AG09309 (cell line): ENCODE measurements at regions not wholly inside any gene's neighbourhood (a gene's known extent, or its start where the extent isn't known, plus 50 kb on each side); places are given as distances from the start of the nearest gene placed in this dataset.

Experiments
- DNase-seq: peaks from one replicate; pipeline ENCODE4 v3.0.0-alpha.2; 2010; ENCODE audit warnings: low read depth
- H3K4me3 ChIP-seq: 2 replicates; pipeline ENCODE4 v1.5.1; 2011; ENCODE audit warnings: mild to moderate bottlenecking, low read depth, low read length, moderate library complexity; ENCODE audit not compliant: control insufficient read depth
- CTCF ChIP-seq: IDR thresholded peaks from 2 replicates; pipeline ENCODE4 v1.5.1; 2011; ENCODE audit warnings: mild to moderate bottlenecking, low read depth, low read length, inconsistent platforms; ENCODE audit not compliant: insufficient read depth, control insufficient read depth; ENCODE audit errors: missing control alignments

GRCh38 chr9:110048976-110049698 lies 158.8 kb downstream of the C9orf152 start:
- DNase-seq: no peak
- H3K4me3 ChIP-seq: peak overlapping the region; percentile 100
- TF ChIP-seq CTCF: no peak

- no peak for TF ChIP-seq CTCF
- no peak for DNase-seq
- H3K4me3 ChIP-seq: peak overlapping the region; percentile 100
Measured at GRCh38 chr9:110049699-110050450, 158.1 kb downstream of the C9orf152 start.

GRCh38 chr9:110050925-110051355 lies 157.0 kb downstream of the C9orf152 start:
- DNase-seq: peak; percentile 93
- no peak for TF ChIP-seq CTCF
- H3K4me3 ChIP-seq: peak overlapping the region; percentile 100

- no peak for TF ChIP-seq CTCF
- no peak overlapping the region for H3K4me3 ChIP-seq
- no peak for DNase-seq
Measured at GRCh38 chr9:110056062-110056461, 151.9 kb downstream of the C9orf152 start.

GRCh38 chr9:110058304-110058953 lies 149.5 kb downstream of the C9orf152 start:
- TF ChIP-seq CTCF: peak; percentile 46
- no peak overlapping the region for H3K4me3 ChIP-seq
- no peak for DNase-seq

- no peak overlapping the region for H3K4me3 ChIP-seq
- no peak for TF ChIP-seq CTCF
- DNase-seq: no peak
Measured at GRCh38 chr9:110059461-110059860, 148.5 kb downstream of the C9orf152 start.
